OCI-LY7 (cell line): ENCODE measurements at regions not wholly inside any gene's neighbourhood (a gene's known extent, or its start where the extent isn't known, plus 50 kb on each side); places are given as distances from the start of the nearest gene placed in this dataset.

Experiments used
- CTCF ChIP-seq: fragments of 200-600 bp; sonication (generic); conservative IDR thresholded peaks from 2 replicates; pipeline ENCODE4 v1.5.1; 2014; ENCODE audit warnings: mild to moderate bottlenecking, antibody characterized with exemption, low read length, moderate library complexity, mixed read lengths
- EZH2phosphoT487 ChIP-seq: fragments of 200-600 bp; sonication (generic); IDR thresholded peaks from 2 replicates; pipeline ENCODE4 v1.6.1; 2018; ENCODE audit warnings: low read depth, borderline replicate concordance, mild to moderate bottlenecking, mixed run types, antibody characterized with exemption, low read length, moderate library complexity, mixed read lengths

- TF ChIP-seq CTCF (no peak), EZH2phosphoT487 (no peak)
Measured at GRCh38 chr17:77666881-77667395, 291.6 kb upstream of the TNRC6C start.
